SW480 (cell line): ENCODE measurements at regions not wholly inside any gene's neighbourhood (a gene's known extent, or its start where the extent isn't known, plus 50 kb on each side); places are given as distances from the start of the nearest gene placed in this dataset.
A peak's percentile ranks its signal among the peaks of the same experiment; 100 is the strongest.
"Not testable (repeated sequence)": the region's sequence is repeated elsewhere in the genome, so short reads cannot be mapped to it uniquely, and the experiment has no call there.

Experiments used
- DNase-seq: peaks from one replicate; pipeline ENCODE4 v3.0.0-alpha.2; 2016; ENCODE audit warnings: low spot score

DNA sequence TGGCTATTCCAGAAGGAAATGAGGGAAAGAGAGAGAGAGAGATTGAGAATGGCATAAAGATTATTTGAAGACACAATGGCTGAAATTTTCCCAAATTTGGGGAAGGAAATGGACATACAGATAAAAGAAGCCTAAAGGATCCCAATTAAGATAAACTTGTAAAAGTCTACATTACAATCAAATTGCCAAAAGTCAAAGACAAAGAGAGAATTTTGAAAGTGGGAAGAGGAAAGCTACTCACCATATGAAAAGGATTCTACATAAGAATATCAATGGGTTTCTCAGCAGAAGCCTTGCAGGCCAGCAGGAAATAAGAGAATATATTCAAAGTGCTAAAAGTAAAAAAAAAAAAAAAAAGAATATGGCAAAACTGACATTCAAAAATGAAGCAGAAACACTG lies 233.0 kb upstream of the NFIA start:
- DNase-seq, result no peak

DNA sequence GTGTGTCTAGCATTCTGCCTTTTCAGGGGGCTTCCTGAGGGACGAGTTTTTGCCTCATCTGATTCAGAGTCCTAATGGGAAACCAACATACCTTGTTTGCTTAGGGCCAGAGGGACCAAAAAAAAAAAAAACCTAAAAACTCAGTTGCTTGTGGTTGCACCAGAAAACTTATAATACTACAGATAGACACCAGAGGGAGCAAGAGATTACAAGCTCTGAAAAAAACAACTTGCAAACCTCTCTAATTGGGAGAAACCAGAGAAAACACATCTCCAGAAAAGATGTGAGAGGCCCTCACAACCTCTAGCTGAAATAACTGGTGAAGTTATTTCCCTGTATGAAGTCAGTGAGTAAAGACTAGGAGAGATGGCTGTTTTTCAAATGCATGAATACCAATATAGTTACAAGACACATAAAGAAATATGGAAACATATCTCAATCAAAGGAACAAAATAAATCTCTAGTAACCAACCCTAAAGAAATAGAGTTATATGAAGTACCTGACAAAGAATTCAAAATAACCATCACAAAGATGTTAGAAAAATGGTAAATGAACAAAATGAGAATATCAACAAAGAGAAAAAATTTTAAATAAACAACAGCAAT lies 233.7 kb upstream of the NFIA start:
- DNase-seq, result peak; percentile 55

DNA sequence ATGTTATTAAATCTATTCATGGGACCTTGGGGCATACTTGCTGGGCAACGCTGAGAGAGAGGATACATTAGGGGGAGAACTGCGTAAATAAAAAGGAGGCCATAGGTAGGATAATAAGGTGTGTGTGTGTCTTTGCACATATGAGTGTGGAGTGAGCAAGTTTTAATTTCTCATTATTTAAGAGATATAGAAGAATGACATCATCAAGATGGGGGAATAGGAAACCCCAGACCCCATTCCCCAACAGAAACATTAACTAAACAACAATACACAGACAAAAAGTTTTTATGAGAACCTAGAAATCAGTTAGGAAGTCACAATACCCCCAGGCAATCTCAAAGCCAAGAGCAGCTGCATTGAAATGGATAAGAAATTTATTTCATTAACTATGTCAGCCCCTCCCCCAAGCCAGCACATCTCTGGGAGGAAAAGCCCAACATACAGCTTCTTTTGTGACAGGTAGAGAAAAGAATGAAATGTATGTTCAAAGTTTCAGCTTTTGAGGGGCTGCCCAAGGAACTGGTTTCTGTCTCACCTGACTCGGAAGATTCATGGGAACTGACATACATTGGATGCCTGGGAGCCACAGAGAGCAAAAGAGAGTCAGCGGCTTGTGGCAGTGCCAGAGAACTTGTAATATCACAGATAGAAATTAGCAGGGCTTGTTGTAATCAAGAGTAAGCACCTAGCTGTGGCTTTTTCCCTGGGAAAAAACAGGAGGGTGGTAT lies 234.3 kb upstream of the NFIA start:
- DNase-seq, result no peak

DNA sequence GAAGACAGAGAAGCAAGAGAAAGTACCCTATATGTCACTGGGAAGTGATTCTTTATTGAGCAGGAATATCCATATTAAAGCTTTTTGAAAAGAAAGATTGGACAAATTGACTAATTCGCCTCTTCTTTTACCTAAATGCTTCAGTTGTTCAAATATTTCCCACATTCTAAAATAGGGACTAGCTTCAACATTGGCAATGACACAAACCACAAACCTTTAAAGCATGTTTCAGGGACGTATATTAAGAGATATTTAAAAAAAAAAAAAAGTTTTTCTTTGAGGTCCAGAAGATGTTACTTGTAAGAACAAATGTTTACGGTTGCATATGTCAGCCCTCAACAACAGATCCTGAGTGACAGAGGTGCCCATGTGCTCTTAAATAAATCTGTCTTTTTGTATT lies 235.0 kb upstream of the NFIA start:
- DNase-seq, result no peak

DNA sequence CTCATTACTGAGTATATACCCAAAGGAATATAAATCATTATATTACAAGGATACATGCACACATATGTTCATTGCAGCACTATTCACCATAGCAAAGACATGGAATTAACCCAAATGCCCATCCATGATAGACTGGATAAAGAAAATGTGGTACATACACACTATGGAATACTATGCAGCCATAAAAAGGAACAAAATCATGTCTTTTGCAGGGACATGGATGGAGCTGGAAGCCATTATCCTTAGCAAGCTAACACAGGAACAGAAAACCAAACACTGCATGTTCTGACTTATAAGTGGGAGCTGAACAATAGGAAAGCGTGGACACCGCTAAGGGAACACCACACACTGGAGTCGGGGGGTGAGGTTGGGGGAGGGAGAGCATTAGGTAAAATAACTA lies 236.7 kb upstream of the NFIA start:
- DNase-seq, result not testable (repeated sequence)

DNA sequence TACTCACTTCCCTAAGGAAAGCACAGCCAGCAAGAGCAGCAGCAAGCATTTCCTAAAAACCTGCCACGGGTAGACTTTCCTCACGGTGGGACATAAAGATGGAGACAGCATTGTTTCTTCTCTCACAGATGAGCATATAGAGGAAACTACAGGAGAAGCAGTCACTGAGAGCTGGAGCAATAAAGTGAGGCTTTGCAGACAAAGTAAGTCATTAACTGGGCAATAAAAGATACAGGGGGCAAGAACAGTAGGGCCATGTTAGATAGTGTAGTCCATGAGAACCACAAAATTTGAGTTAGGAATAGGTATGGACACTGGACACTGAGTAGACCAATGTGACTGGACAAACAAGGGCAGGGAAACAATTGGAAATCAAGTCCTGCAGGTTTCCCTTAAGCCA lies 240.1 kb upstream of the NFIA start:
- DNase-seq, result no peak

DNA sequence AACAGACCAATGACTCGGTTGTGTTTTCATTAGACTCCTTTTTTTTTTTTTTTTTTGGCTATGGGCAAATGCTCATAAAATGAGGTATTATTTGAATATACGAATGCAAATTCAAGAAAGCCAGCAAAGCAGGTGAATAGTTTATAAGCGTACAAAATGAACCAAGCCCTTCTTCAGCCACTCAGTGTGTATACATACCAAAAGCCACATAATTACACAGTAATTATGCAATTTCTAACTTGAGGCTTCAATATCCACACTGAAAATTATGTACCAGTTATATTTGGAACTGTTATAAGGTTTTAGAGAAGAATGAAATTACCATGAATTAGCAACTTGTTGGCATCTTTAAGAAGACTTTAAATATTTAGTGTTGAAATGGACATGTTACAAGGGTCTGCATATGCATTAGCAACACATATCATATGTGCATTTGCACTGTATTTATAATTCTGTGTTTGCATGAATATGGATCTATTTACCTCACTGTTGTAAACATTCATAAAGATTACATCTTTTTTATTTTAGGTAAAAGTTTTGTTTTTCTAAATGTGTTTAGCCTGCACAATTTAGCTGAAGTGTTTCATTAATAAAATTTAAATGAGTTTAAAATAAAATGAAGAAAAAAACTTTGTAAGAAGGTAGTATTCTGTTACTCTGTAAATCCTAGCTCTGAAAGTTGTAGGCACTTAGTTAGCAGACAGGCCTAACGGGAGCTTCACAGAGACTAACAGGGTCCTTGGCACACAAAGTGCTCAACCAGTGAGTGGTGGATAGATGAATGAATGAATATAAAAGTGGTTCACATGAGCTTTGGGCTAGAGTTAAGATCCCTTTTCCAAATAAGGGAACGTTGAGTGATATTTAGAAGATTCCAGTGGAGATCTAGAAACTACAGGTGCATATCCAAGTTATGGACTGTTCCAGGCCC lies 241.0 kb upstream of the NFIA start:
- no peak for DNase-seq

DNA sequence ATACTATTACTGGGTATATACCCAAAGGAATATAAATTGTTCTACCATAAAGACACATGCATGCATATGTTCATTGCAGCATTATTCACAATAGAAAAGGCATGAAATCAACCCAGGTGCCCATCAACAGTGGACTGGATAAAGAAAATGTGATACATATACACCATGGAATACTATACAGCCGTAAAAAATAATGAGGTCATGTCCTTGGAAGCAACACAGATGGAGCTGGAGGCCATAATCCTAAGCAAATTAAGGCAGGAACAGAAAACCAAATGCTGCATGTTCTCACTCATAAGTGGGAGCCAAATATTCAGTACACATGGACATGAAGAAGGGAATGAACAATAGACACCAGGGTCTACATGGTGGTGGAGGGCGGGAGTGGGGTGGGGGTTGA lies 241.9 kb upstream of the NFIA start:
- DNase-seq, result not testable (repeated sequence)

DNA sequence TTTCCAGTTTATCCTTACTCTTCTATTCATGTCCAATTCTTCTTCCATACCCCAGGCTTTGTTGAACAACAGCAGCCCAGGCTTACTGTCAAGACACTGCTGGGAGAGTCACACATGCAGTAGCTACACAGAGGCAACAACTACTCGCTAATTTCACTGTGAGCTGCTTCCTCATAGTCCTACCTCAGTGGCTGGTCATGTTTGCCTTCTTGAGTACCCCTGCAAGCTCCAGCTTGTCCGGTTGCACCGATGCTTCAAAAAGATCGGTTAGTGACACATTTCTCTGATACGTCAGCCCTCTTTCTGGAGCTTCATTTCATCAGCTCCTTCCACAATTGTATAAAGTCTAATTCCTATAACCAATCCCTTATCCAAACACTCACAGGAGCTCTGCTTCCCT lies 246.7 kb upstream of the NFIA start:
- DNase-seq, result peak; percentile 17

DNA sequence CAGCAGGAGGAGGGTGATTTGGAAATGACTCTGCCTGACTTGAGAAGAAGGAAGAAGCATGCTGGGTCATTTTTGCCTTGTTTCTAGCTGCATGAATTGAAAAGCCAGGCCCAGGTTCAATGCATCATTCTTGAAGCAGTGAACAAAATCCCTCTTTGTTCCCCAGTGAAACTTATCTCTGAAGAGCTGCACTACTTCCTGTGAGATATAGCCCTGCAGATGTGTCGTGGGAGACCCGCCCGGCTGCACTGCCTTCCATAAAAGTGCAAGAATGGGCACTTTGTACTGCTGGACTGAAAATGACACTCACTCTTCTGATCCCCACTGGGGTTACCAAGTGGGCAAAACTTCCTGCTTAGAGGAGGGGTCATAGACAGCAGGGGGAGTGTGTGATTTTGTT lies 249.2 kb upstream of the NFIA start:
- DNase-seq, result peak; percentile 57

DNA sequence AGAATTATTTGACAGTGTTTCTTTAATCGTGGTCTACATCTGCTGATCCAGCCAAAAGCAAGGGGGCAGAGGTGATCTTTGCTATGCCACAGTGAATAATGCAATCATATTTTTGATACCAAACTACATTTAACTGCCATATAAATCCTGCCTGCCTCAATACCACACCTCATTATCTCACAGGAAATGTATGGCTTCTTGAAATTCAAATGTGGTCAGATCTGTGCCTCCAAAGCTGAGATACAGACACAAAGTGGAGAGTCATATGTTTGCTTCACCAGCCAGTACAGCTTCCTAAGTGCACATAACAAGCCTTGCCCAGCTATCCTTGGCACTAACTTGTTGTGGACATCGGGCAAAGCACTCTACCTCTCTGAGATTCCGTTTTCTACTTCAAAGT lies 250.0 kb upstream of the NFIA start:
- peak; percentile 28 for DNase-seq

DNA sequence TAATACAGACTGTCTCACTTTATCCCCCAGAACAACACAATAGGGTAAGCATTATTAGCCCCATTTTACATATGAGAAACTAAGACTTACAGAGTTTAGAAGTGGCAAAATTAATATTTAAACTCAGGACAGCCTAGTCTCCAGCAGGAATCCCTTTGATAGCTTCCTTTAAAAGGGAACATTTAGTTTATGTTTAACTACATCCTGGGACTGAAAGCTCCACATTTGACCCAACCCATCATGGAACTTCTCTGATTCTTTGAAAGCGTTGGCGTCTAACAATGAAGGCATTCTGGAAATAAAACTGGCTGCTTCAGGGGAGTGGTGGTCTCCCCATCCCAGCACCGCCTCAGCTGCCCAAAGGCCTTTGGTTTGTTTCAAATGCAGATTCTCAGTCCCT lies 250.6 kb upstream of the NFIA start:
- peak; percentile 57 for DNase-seq

DNA sequence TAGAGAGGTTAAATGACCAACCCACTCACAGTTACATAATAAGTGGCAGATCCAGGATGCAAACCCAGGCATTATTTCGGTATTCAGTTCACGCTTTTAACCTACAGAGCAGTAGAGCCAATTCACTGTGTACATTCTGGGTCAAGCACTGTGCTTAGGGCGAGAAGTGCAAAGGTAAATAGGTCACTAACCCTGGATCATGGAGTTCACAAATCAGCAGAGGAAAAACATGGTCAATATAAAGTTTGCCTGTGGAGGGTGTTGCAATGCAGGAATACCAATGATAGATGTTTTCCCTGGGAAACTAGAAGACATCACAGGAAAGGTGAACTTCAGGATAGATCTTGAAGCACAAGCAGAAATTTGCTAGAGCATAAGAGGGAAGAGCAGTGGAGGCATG lies 253.4 kb upstream of the NFIA start:
- no peak for DNase-seq

DNA sequence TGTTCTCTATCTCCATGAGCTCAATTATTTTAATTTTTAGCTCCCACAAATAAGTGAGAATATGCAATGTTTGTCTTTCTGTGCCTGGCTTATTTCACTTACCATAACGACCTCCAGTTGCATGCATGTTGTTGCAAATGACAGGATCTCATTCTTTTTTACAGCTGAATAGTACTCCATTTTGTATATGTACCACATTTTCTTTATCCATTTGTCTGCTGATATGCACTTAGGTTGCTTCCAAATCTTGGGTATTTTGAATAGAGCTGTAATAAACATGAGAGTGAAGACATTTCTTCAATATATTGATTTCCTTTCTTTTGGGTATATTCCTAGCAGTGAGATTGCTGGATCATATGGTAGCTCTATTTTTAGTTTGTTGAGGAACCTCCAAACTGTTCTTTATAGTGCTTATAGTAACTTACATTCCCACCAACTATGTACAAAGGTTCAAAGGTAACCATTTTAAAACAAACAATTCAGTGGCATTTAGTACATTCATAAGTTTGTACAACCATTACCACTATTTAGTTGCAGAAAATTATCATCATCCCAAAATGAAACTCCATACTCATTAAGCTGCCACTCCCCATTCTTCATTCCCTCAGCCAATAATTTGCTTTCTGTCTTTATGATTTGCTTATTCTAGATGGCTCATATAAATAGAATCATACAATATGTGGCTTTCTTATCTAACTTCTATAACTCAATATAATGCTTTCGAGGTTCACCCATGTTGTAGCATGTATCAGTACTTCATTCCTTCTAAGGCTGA lies 255.9 kb upstream of the NFIA start:
- DNase-seq, result no peak

DNA sequence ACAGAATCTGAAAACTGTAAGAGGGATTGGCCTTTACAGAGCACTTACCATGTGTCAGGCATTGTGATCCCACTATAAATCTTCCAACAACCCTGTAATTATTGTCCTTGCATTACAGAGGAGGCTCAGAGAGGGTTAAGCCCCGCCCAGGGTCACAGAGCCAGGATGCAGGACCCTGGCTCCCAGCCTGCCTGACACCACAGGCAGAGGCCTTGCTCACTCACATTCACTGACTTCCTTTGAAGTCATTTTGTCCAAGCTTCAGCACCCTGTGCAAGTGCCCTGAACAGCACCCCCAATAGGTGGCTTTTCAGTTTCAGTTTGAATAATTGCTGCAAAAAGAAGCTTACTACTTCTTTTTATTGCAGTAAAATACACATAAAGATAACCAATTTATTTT lies 256.8 kb upstream of the NFIA start:
- DNase-seq, result peak; percentile 85

DNA sequence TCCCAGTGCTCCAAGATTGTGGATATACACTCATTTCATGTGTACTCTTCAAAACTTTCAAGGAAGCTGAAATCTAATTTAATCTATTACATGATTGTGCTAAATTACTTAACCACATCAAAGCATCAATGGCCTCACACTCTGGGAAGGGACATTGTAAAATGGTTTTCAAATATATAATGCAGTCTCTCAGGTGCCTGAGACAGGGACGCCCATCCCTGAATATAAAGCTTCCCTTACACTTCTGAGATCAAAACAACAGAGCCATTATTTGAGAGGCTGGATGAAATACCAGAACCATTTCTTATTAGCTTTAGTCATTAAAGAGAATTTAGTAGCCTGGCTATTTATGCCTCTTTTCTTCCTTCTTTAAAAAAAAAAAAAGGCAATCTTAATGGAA lies 259.2 kb upstream of the NFIA start:
- peak; percentile 92 for DNase-seq

DNA sequence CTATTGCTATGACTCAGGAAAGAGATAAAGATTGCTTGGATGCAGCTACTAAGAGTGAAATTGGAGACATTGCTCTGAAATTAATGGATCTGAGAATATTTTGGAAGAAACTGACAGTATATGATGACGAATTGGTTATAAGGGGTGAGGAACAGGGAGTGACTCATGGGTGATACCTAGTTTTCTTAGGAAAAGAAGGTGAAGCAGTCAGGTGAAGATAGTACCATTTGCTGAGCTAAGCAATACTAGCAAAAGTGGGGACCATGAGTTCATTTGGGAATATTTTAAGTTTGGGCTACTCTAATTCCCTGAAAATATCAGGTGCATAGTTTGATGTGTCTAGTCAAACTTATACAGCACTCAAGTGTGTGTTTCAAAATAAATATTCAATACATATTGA lies 260.1 kb upstream of the NFIA start:
- peak; percentile 6 for DNase-seq

DNA sequence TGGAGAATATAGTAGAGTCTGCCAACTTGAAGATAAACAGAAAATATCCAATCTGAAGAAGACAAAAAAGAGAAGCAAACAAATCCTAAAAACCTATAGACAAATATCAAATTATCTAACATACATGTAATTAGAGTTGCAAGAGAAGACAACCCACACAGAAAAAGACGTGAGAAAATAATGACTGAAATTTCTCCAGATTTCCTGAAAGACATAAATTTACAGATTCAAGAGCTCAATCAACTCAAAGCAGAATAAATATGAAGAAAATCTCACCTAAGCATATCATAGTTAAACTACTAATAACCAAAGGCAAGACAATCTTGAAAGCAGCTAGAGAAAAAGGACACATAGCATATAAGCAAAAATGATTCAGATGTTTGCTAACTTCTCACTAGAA lies 261.2 kb upstream of the NFIA start:
- DNase-seq, result no peak

DNA sequence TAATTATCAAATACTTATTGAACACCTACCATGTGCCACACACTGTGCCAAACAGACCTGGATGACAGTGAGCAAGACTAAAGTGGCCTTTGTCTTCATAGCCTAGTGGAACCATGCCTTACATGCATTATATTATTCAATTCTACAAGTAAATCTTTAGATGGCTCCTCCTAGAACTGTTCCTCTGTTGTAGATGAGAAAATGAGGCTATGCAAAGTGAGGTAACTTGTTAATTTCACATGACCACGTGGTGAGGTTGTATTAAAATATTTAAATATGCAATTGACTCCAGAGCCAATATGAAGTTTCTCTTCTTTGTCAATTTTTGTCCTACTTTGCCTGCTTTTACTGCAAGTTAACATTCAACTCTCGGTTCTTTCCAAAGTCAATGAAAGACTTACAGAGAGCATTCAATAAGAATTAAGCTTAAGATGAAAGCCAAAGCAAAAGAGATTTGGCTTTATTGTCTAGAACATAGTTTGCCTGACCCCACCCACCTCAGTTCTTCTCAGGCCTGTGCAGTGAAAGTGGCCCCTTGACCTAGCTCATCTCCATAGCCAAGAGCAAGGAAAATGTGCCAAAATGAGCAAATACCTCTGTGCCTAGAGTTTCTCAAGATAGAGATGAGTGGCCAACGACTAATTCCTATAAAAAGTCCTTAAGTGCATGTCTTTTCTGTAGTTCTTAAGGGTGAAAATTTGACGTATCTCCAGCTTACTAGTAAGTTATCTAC lies 263.2 kb upstream of the NFIA start:
- DNase-seq, result no peak

DNA sequence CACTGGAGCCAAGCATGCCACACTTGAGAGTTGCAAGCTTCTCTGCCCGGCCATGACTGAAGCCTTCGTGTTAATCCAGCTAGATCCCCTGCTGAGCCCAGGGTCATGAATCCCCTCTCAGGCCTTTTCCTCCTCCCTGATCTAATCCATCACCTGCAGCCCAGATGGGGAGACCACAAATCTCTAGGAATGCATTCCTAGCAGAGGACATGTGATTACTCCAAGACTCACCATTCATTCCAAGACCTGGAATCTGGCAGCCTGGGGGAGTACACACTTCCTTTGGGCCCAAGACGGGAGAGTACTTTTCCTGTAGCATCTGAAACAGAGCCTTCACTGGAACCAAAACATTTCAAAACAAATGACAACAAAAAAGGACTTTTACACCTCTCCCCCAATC lies 269.3 kb upstream of the NFIA start:
- DNase-seq, result no peak

DNA sequence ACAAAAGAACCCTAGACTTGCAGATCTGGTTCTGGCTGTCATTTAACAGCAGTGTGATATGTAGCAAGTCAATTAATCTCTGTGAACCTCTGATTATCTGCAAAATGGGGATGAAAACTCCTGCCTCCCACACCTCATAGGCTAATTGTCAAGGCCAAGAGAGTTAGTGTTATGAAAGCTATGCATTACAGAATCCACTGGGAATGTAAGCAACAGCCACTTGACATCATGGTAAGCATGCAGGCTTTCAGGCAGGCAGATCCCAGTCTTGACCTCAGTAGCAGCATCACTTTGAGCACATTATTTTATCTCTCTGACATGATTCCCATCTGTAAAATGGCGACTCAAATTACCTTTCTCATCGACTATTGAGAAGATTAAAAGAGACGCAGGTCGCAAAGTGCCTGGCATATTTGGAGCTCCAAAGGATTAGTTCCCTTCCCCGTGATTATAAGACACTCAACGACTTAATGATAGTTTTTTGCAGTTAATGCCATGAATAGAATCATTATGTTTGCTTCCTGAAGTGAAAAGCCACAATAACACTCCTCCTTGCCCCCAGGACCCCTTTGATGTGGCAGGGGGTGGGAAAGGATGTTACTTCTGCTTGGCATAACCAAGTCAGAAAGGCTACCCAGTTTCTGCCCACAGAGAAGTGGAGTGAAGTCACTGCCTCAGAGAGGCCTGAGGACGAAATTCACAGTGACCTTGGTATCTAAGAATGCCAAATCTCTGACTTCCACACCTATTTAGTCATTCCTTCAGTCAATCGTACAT lies 273.0 kb upstream of the NFIA start:
- DNase-seq, result peak; percentile 74
